HepG2 (cell line): ENCODE measurements at regions not wholly inside any gene's neighbourhood (a gene's known extent, or its start where the extent isn't known, plus 50 kb on each side); places are given as distances from the start of the nearest gene placed in this dataset.

Experiments used
- ATAC-seq: fragments of 200-7000 bp; cut with Tn5 transposase; 3 replicates; pipeline ENCODE4 v1.9.1; 2020; ENCODE audit warnings: mild to moderate bottlenecking, moderate library complexity
- BruUV-seq: library from RNA; stranded (reverse); fragments of 400-500 nt; replicated peaks from 2 replicates; lab custom pipeline; 2021; lab: Mats Ljungman, UMichigan
- CTCF ChIA-PET: fragments of 300-600 bp; formaldehyde crosslinking; extraction: SDS; loops from one replicate; lab custom pipeline; 2021; ENCODE audit warnings: low total read pairs, inconsistent platforms, low intra/inter-chr PET ratio; lab: Yijun Ruan, JAX
- POLR2A ChIA-PET: fragments of 350-600 bp; sonication (Branson Sonifier 250); formaldehyde crosslinking; loops from one replicate; lab custom pipeline; 2020; ENCODE audit warnings: antibody characterized with exemption, inconsistent platforms; lab: Yijun Ruan, JAX
- DNase-seq: peaks from one replicate; pipeline ENCODE4 v3.0.0-alpha.2; 2015; ENCODE audit warnings: low spot score
- FAIRE-seq: peaks from 3 replicates; lab custom pipeline; 2011; peaks lifted over from hg19 to GRCh38; lab: Jason Lieb, UNC
- H2AFZ ChIP-seq: one replicate; pipeline ENCODE4 v1.6.1; 2011; ENCODE audit warnings: low read length, inconsistent platforms
- H3K27ac ChIP-seq: fragments of 300-600 bp; 3 replicates; pipeline ENCODE4 v1.8.0; 2011; ENCODE audit warnings: mixed run types, mild to moderate bottlenecking, mixed read lengths, low read length, inconsistent platforms; ENCODE audit not compliant: insufficient read depth; ENCODE audit errors: extremely low read length
- H3K27me3 ChIP-seq, 2 experiments: fragments of 200-600 bp in 1 of 2; 2 replicates in 1 of 2; 3 replicates in 1 of 2; pipeline versions ENCODE4 v1.6.0 to v1.8.0; 2011; ENCODE audit warnings: low read length in 2 of 2, mild to moderate bottlenecking in 2 of 2, moderate library complexity in 2 of 2, inconsistent platforms in 1 of 2; ENCODE audit not compliant: insufficient read depth in 2 of 2, control insufficient read depth in 1 of 2
- H3K36me3 ChIP-seq, 2 experiments: fragments of 200-600 bp in 1 of 2; replicated peaks in 1 of 2; 2 replicates in 1 of 2; 3 replicates in 1 of 2; pipeline versions ENCODE4 v1.5.1 to v1.8.0; 2011; ENCODE audit warnings: low read length in 2 of 2, inconsistent platforms in 1 of 2; ENCODE audit not compliant: insufficient read depth in 2 of 2, control insufficient read depth in 1 of 2
- H3K4me1 ChIP-seq: 2 replicates; pipeline ENCODE4 v1.5.1; 2012; ENCODE audit warnings: low read length, inconsistent platforms; ENCODE audit not compliant: insufficient read depth
- H3K4me2 ChIP-seq: 2 replicates; pipeline ENCODE4 v1.6.0; 2011; ENCODE audit warnings: low read depth, low read length, inconsistent platforms
- H3K4me3 ChIP-seq, 3 experiments: fragments of 200-600 bp in 1 of 3; sonication (generic), shearing (Covaris generic) in 1 of 3; replicated peaks in 1 of 3; 2 replicates each; pipeline ENCODE4 v1.5.1; 2011 to 2016; ENCODE audit warnings: low read length in 3 of 3, inconsistent platforms in 2 of 3, low read depth in 2 of 3, mild to moderate bottlenecking in 2 of 3, control low read depth in 1 of 3, mixed read lengths in 1 of 3; ENCODE audit not compliant: insufficient read depth in 1 of 3
- H3K79me2 ChIP-seq: one replicate; pipeline ENCODE4 v1.6.1; 2011; ENCODE audit warnings: low read length, inconsistent platforms; ENCODE audit not compliant: insufficient read depth
- H3K9ac ChIP-seq: 2 replicates; pipeline ENCODE4 v1.6.0; 2011; ENCODE audit warnings: mild to moderate bottlenecking, low read depth, low read length, inconsistent platforms; ENCODE audit not compliant: insufficient read depth
- H3K9me3 ChIP-seq: 2 replicates; pipeline ENCODE4 v1.5.1; 2012; ENCODE audit warnings: mild to moderate bottlenecking, low read length
- H4K20me1 ChIP-seq: 2 replicates; pipeline ENCODE4 v1.6.0; 2011; ENCODE audit warnings: inconsistent platforms, mild to moderate bottlenecking, low read length, moderate library complexity; ENCODE audit not compliant: insufficient read depth
- DPF2 ChIP-seq: sonication (generic); formaldehyde crosslinking; IDR thresholded peaks from 2 replicates; pipeline ENCODE4 v1.4.0; 2020; ENCODE audit warnings: mild to moderate bottlenecking, low read depth, missing genetic modification reagents, borderline replicate concordance
- ZFAT ChIP-seq: sonication (generic); formaldehyde crosslinking; conservative IDR thresholded peaks from 2 replicates; pipeline ENCODE4 v1.8.1; 2023; ENCODE audit warnings: missing genetic modification reagents, inconsistent platforms
- WGBS: methylation state at CpG from one replicate; pipeline ENCODE4 v1.1.6; 2017; ENCODE audit warnings: low lambda C conversion rate; 5-methylcytosine and 5-hydroxymethylcytosine counted together
- in situ Hi-C: cut with HindIII; loops from 2 replicates; pipeline ENCODE4 v1.10.0; 2017; ENCODE audit warnings: low pct_unique_long_range_greater_than_20kb; ENCODE audit not compliant: extremely low pct_ligation_motif_present
- intact Hi-C: fragments of 100-400 bp; cut with micrococcal nuclease; formaldehyde crosslinking; loops from one replicate; pipeline ENCODE4 v1.10.0; 2022; ENCODE audit not compliant: unreplicated experiment
- TF ChIP-seq, protein P1 (sequence below), 2 experiments: sonication (generic) in 1 of 2; formaldehyde crosslinking in 1 of 2; IDR thresholded peaks; 2 replicates each; pipeline versions ENCODE4 v1.4.0 to v1.6.1; 2016 to 2020; ENCODE audit warnings: borderline replicate concordance in 1 of 2, low read depth in 1 of 2, mild to moderate bottlenecking in 1 of 2, missing genetic modification reagents in 1 of 2
- TF ChIP-seq, protein P2 (sequence below): sonication (generic); formaldehyde crosslinking; IDR thresholded peaks from 2 replicates; pipeline ENCODE4 v1.8.1; 2023; ENCODE audit warnings: missing genetic modification reagents, inconsistent platforms, borderline replicate concordance
- TF ChIP-seq, protein P3 (sequence below): sonication (generic); formaldehyde crosslinking; IDR thresholded peaks from 2 replicates; pipeline ENCODE4 v1.5.0; 2020; ENCODE audit warnings: mild to moderate bottlenecking, missing genetic modification reagents
- TF ChIP-seq, protein P4 (sequence below): sonication (generic); formaldehyde crosslinking; IDR thresholded peaks from one replicate; pipeline ENCODE4 v1.5.1; 2020; ENCODE audit warnings: mild to moderate bottlenecking, missing genetic modification reagents; ENCODE audit errors: not compliant biosample characterization

DNA sequence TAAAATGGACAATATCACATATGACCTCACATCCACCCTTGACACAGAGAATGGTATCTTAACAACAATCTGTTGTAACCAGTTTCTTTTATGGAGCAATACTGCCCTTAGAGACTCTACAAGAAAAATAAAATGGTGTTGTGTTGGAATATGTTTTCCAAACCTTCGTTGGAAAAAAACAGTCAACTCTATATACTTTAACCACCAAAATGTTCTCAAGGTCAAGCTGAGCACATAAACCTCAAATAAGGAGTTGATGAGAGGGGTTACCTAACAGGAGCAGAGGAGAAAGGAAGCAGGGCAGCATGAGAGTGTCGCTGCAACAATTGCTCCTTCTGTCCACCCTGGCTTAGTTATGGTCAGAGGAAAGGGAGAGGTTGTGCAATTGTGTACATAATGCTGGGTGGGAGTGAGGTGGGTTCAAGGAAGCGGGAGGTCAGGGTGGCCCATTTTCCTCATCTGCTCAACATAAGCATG lies 179.2 kb upstream of the BMP4 start:
- no peaks in the 10 kb centered on the region for H3K9me3 ChIP-seq
- ChIA-PET POLR2A (interaction anchor here (1.1 to 6.5 kb wide), 7 partner anchors 18 to 218 kb away, joined by 3 to 84 read pairs (median 5); partner anchors contain the start of gene BMP4), CTCF (no interaction called here)
- in situ Hi-C loops (loop anchor here (5.0 kb wide), 1 partner anchor 184 kb away; no protein-coding TSS in a partner anchor), intact Hi-C loops (loop anchor here (5.0 kb wide), 3 partner anchors 89 to 179 kb away; partner anchors contain the start of gene BMP4)
- no peak overlapping the region for H3K4me3 ChIP-seq
- H4K20me1 ChIP-seq: no peaks in the 10 kb centered on the region
- peaks cover 99% of the 10 kb centered on the region for H3K4me1 ChIP-seq
- H3K27me3 ChIP-seq: no peaks in the 10 kb centered on the region
- peak overlapping the region; percentile 51 for H3K4me2 ChIP-seq
- H3K9ac ChIP-seq: peak overlapping the region; percentile 40
- no TSS peak for BruUV-seq
- ATAC-seq: peak; percentile 13
- H3K36me3 ChIP-seq: no peaks in the 10 kb centered on the region
- H2AFZ ChIP-seq: no peak overlapping the region
- no peaks in the 10 kb centered on the region for H3K79me2 ChIP-seq
- WGBS: 7% methylated on average over 3 of the region's 3 CpGs
- DNase-seq: peak; percentile 89
- peak overlapping the region; percentile 83 for H3K27ac ChIP-seq
- peak; percentile 71 for FAIRE-seq
- TF ChIP-seq, protein P1, sequence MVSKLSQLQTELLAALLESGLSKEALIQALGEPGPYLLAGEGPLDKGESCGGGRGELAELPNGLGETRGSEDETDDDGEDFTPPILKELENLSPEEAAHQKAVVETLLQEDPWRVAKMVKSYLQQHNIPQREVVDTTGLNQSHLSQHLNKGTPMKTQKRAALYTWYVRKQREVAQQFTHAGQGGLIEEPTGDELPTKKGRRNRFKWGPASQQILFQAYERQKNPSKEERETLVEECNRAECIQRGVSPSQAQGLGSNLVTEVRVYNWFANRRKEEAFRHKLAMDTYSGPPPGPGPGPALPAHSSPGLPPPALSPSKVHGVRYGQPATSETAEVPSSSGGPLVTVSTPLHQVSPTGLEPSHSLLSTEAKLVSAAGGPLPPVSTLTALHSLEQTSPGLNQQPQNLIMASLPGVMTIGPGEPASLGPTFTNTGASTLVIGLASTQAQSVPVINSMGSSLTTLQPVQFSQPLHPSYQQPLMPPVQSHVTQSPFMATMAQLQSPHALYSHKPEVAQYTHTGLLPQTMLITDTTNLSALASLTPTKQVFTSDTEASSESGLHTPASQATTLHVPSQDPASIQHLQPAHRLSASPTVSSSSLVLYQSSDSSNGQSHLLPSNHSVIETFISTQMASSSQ (IDR thresholded peaks at IDR 0.05; ENCODE audit: low read depth): peak; percentile 65; the same call in 1 of the 2 replicates
- TF ChIP-seq, protein P1 (CRISPR knock-in tag; IDR thresholded peaks at IDR 0.05; ENCODE audit: borderline replicate concordance): peak; percentile 90; the same call in 1 of the 2 replicates
- TF ChIP-seq, protein P2, sequence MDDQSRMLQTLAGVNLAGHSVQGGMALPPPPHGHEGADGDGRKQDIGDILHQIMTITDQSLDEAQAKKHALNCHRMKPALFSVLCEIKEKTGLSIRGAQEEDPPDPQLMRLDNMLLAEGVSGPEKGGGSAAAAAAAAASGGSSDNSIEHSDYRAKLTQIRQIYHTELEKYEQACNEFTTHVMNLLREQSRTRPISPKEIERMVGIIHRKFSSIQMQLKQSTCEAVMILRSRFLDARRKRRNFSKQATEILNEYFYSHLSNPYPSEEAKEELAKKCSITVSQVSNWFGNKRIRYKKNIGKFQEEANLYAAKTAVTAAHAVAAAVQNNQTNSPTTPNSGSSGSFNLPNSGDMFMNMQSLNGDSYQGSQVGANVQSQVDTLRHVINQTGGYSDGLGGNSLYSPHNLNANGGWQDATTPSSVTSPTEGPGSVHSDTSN (CRISPR knock-in tag): no peak
- TF ChIP-seq DPF2 (CRISPR knock-in tag): peak; percentile 70
- TF ChIP-seq ZFAT (CRISPR knock-in tag): no peak
- TF ChIP-seq, protein P3, sequence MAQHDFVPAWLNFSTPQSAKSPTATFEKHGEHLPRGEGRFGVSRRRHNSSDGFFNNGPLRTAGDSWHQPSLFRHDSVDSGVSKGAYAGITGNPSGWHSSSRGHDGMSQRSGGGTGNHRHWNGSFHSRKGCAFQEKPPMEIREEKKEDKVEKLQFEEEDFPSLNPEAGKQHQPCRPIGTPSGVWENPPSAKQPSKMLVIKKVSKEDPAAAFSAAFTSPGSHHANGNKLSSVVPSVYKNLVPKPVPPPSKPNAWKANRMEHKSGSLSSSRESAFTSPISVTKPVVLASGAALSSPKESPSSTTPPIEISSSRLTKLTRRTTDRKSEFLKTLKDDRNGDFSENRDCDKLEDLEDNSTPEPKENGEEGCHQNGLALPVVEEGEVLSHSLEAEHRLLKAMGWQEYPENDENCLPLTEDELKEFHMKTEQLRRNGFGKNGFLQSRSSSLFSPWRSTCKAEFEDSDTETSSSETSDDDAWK (CRISPR knock-in tag): no peak
- TF ChIP-seq, protein P4, sequence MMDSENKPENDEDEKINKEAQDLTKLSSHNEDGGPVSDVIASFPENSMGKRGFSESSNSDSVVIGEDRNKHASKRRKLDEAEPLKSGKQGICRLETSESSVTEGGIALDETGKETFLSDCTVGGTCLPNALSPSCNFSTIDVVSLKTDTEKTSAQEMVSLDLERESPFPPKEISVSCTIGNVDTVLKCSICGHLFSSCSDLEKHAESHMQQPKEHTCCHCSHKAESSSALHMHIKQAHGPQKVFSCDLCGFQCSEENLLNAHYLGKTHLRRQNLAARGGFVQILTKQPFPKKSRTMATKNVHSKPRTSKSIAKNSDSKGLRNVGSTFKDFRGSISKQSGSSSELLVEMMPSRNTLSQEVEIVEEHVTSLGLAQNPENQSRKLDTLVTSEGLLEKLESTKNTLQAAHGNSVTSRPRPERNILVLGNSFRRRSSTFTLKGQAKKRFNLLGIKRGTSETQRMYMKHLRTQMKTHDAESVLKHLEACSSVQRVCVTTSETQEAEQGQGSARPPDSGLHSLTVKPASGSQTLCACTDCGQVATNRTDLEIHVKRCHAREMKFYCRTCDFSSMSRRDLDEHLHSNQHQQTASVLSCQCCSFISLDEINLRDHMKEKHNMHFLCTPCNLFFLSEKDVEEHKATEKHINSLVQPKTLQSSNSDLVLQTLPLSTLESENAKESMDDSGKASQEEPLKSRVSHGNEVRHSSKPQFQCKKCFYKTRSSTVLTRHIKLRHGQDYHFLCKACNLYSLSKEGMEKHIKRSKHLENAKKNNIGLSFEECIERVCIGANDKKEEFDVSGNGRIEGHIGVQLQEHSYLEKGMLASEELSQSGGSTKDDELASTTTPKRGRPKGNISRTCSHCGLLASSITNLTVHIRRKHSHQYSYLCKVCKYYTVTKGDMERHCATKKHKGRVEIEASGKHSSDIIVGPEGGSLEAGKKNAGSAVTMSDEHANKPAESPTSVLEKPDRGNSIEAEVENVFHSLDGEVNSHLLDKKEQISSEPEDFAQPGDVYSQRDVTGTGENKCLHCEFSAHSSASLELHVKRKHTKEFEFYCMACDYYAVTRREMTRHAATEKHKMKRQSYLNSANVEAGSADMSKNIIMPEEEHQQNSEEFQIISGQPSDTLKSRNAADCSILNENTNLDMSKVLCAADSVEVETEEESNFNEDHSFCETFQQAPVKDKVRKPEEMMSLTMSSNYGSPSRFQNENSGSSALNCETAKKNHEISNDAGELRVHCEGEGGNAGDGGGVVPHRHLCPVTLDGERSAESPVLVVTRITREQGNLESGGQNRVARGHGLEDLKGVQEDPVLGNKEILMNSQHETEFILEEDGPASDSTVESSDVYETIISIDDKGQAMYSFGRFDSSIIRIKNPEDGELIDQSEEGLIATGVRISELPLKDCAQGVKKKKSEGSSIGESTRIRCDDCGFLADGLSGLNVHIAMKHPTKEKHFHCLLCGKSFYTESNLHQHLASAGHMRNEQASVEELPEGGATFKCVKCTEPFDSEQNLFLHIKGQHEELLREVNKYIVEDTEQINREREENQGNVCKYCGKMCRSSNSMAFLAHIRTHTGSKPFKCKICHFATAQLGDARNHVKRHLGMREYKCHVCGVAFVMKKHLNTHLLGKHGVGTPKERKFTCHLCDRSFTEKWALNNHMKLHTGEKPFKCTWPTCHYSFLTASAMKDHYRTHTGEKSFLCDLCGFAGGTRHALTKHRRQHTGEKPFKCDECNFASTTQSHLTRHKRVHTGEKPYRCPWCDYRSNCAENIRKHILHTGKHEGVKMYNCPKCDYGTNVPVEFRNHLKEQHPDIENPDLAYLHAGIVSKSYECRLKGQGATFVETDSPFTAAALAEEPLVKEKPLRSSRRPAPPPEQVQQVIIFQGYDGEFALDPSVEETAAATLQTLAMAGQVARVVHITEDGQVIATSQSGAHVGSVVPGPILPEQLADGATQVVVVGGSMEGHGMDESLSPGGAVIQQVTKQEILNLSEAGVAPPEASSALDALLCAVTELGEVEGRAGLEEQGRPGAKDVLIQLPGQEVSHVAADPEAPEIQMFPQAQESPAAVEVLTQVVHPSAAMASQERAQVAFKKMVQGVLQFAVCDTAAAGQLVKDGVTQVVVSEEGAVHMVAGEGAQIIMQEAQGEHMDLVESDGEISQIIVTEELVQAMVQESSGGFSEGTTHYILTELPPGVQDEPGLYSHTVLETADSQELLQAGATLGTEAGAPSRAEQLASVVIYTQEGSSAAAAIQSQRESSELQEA (CRISPR knock-in tag): no peak
